ENCODE measurements at regions not wholly inside any gene's neighbourhood (a gene's known extent, or its start where the extent isn't known, plus 50 kb on each side); places are given as distances from the start of the nearest gene placed in this dataset.

GRCh38 chr13:58869566-58869965 is 1238.0 kb downstream of the PCDH17 start:
- no peaks in the 10 kb centered on the region for H3K27me3 ChIP-seq (ENCODE audit: control insufficient read depth in 1 of 2, insufficient read depth in 2 of 2, low read length in 2 of 2)
- no peaks in the 10 kb centered on the region for H3K36me3 ChIP-seq (replicated peaks in 1 of 2; ENCODE audit: control insufficient read depth in 1 of 2, insufficient read depth in 2 of 2, low read length in 2 of 2)
- DNase-seq (ENCODE audit: low spot score) = no peak
- H4K20me1 ChIP-seq (ENCODE audit: insufficient read depth, low read length) = no peaks in the 10 kb centered on the region
- ATAC-seq = no peak
- H2AFZ ChIP-seq (ENCODE audit: low read length) = no peak overlapping the region
- POLR2A ChIA-PET = no interaction called here
- H3K27ac ChIP-seq (ENCODE audit: extremely low read length, insufficient read depth, low read length) = no peak overlapping the region
- CTCF ChIA-PET (ENCODE audit: low intra/inter-chr PET ratio, low total read pairs) = no interaction called here
- FAIRE-seq = no peak
- 0% methylated on average over 1 of the region's 1 CpG for WGBS (ENCODE audit: low lambda C conversion rate)
- H3K4me1 ChIP-seq (ENCODE audit: insufficient read depth, low read length) = no peaks in the 10 kb centered on the region
- intact Hi-C loops (cut with micrococcal nuclease; ENCODE audit: unreplicated experiment) = no loop called here
- TF ChIP-seq ZBTB7A (CRISPR knock-in tag; IDR thresholded peaks at IDR 0.05) = no peak
- H3K79me2 ChIP-seq (ENCODE audit: insufficient read depth, low read length) = no peaks in the 10 kb centered on the region
- peaks cover 20% of the 10 kb centered on the region; the same call in 1 of the 2 replicates for H3K9me3 ChIP-seq (ENCODE audit: low read length)
- no peak overlapping the region for H3K9ac ChIP-seq (ENCODE audit: insufficient read depth, low read depth, low read length)
- no peak overlapping the region for H3K4me3 ChIP-seq (replicated peaks in 1 of 3; ENCODE audit: insufficient read depth in 1 of 3, low read depth in 2 of 3, low read length in 3 of 3)
- H3K4me2 ChIP-seq (ENCODE audit: low read depth, low read length) = no peak overlapping the region
- BruUV-seq (replicated peaks) = no TSS peak
- in situ Hi-C loops (cut with HindIII; ENCODE audit: extremely low pct_ligation_motif_present, low pct_unique_long_range_greater_than_20kb) = no loop called here

GRCh38 chr13:58876473-58876872 is 1244.9 kb downstream of the PCDH17 start:
- H3K27me3 ChIP-seq (ENCODE audit: control insufficient read depth in 1 of 2, insufficient read depth in 2 of 2, low read length in 2 of 2) = no peaks in the 10 kb centered on the region
- H3K36me3 ChIP-seq (replicated peaks in 1 of 2; ENCODE audit: control insufficient read depth in 1 of 2, insufficient read depth in 2 of 2, low read length in 2 of 2) = no peaks in the 10 kb centered on the region
- H3K4me3 ChIP-seq (replicated peaks in 1 of 3; ENCODE audit: insufficient read depth in 1 of 3, low read depth in 2 of 3, low read length in 3 of 3) = no peak overlapping the region
- 0% methylated on average over 1 of the region's 1 CpG for WGBS (ENCODE audit: low lambda C conversion rate)
- no peaks in the 10 kb centered on the region for H3K79me2 ChIP-seq (ENCODE audit: insufficient read depth, low read length)
- no peaks in the 10 kb centered on the region; the same call in 1 of the 2 replicates for H3K9me3 ChIP-seq (ENCODE audit: low read length)
- in situ Hi-C loops (cut with HindIII; ENCODE audit: extremely low pct_ligation_motif_present, low pct_unique_long_range_greater_than_20kb) (no loop called here), intact Hi-C loops (cut with micrococcal nuclease; ENCODE audit: unreplicated experiment) (no loop called here)
- H3K9ac ChIP-seq (ENCODE audit: insufficient read depth, low read depth, low read length) = no peak overlapping the region
- TF ChIP-seq ZNF367 (CRISPR knock-in tag; IDR thresholded peaks at IDR 0.05; ENCODE audit: borderline replicate concordance) (no peak), ZNF615 (CRISPR knock-in tag; IDR thresholded peaks at IDR 0.05; ENCODE audit: borderline replicate concordance) (no peak), ASH2L (IDR thresholded peaks at IDR 0.05; ENCODE audit: insufficient read length, low read depth, low read length) (no peak), PCBP2 (optimal IDR thresholded peaks at IDR 0.05; ENCODE audit: low read depth, low read length, poor library complexity, severe bottlenecking) (no peak), CENPBD1 (CRISPR knock-in tag; IDR thresholded peaks at IDR 0.05; ENCODE audit: borderline replicate concordance, low read depth) (no peak)
- H4K20me1 ChIP-seq (ENCODE audit: insufficient read depth, low read length) = no peaks in the 10 kb centered on the region
- ChIA-PET CTCF (ENCODE audit: low intra/inter-chr PET ratio, low total read pairs) (no interaction called here), POLR2A (no interaction called here)
- no TSS peak for BruUV-seq (replicated peaks)
- FAIRE-seq (no peak), ATAC-seq (no peak), DNase-seq (ENCODE audit: low spot score) (no peak)
- no peak overlapping the region for H3K27ac ChIP-seq (ENCODE audit: extremely low read length, insufficient read depth, low read length)
- H3K4me1 ChIP-seq (ENCODE audit: insufficient read depth, low read length) = no peaks in the 10 kb centered on the region
- no peak overlapping the region for H3K4me2 ChIP-seq (ENCODE audit: low read depth, low read length)
- no peak overlapping the region for H2AFZ ChIP-seq (ENCODE audit: low read length)

Data from HepG2 (cell line).